ENCODE measurements at regions not wholly inside any gene's neighbourhood (a gene's known extent, or its start where the extent isn't known, plus 50 kb on each side); places are given as distances from the start of the nearest gene placed in this dataset.

GRCh38 chr11:134714021-134714656, 302.1 kb upstream of the B3GAT1 start:
- Mint-ChIP-seq H3K27ac (no peak overlapping the region), H3K27me3 (peaks cover 4% of the 10 kb centered on the region), H3K36me3 (no peaks in the 10 kb centered on the region), H3K4me3 (no peak overlapping the region), H3K9me3 (ENCODE audit: low read depth) (no peaks in the 10 kb centered on the region), H3K4me1 (ENCODE audit: low read depth) (no peaks in the 10 kb centered on the region)

- no peaks in the 10 kb centered on the region for H3K9me3 Mint-ChIP-seq (ENCODE audit: low read depth)
- H3K27me3 Mint-ChIP-seq: peaks cover 6% of the 10 kb centered on the region
- H3K27ac Mint-ChIP-seq: no peak overlapping the region
- no peaks in the 10 kb centered on the region for H3K36me3 Mint-ChIP-seq
- H3K4me1 Mint-ChIP-seq (ENCODE audit: low read depth): no peaks in the 10 kb centered on the region
- H3K4me3 Mint-ChIP-seq: no peak overlapping the region
Observed at GRCh38 chr11:134712228-134713145, 300.4 kb upstream of the B3GAT1 start.

- Mint-ChIP-seq H3K36me3 (no peaks in the 10 kb centered on the region), H3K27me3 (peaks cover 6% of the 10 kb centered on the region), H3K4me1 (ENCODE audit: low read depth) (no peaks in the 10 kb centered on the region), H3K4me3 (no peak overlapping the region), H3K9me3 (ENCODE audit: low read depth) (no peaks in the 10 kb centered on the region), H3K27ac (no peak overlapping the region)
Observed at GRCh38 chr11:134711588-134711987, 299.5 kb upstream of the B3GAT1 start.

GRCh38 chr11:134710861-134711407, 298.9 kb upstream of the B3GAT1 start:
- Mint-ChIP-seq H3K4me3 (no peak overlapping the region), H3K9me3 (ENCODE audit: low read depth) (no peaks in the 10 kb centered on the region), H3K4me1 (ENCODE audit: low read depth) (no peaks in the 10 kb centered on the region), H3K27ac (no peak overlapping the region), H3K36me3 (no peaks in the 10 kb centered on the region), H3K27me3 (peaks cover 7% of the 10 kb centered on the region)

- H3K27ac Mint-ChIP-seq: no peak overlapping the region
Observed at GRCh38 chr11:134705858-134706257, 293.8 kb upstream of the B3GAT1 start.

GRCh38 chr11:134702827-134703226, 290.8 kb upstream of the B3GAT1 start:
- Mint-ChIP-seq H3K9me3 (ENCODE audit: low read depth) (no peaks in the 10 kb centered on the region), H3K4me3 (no peak overlapping the region), H3K27ac (no peak overlapping the region), H3K4me1 (ENCODE audit: low read depth) (no peaks in the 10 kb centered on the region), H3K36me3 (no peaks in the 10 kb centered on the region), H3K27me3 (peaks cover 5% of the 10 kb centered on the region)

More at GRCh38 chr11:134705858-134706257, 293.8 kb upstream of the B3GAT1 start:
- no peaks in the 10 kb centered on the region for H3K36me3 Mint-ChIP-seq
- no peak overlapping the region for H3K4me3 Mint-ChIP-seq
- peaks cover 7% of the 10 kb centered on the region for H3K27me3 Mint-ChIP-seq
- H3K4me1 Mint-ChIP-seq (ENCODE audit: low read depth): no peaks in the 10 kb centered on the region
- H3K9me3 Mint-ChIP-seq (ENCODE audit: low read depth): no peaks in the 10 kb centered on the region

GRCh38 chr11:134701564-134702165, 289.6 kb upstream of the B3GAT1 start:
- H3K9me3 Mint-ChIP-seq (ENCODE audit: low read depth): no peaks in the 10 kb centered on the region
- H3K36me3 Mint-ChIP-seq: no peaks in the 10 kb centered on the region
- no peak overlapping the region for H3K27ac Mint-ChIP-seq
- no peak overlapping the region for H3K4me3 Mint-ChIP-seq
- peaks cover 4% of the 10 kb centered on the region for H3K27me3 Mint-ChIP-seq
- no peaks in the 10 kb centered on the region for H3K4me1 Mint-ChIP-seq (ENCODE audit: low read depth)

- Mint-ChIP-seq H3K27me3 (peaks cover 2% of the 10 kb centered on the region), H3K27ac (no peak overlapping the region), H3K9me3 (ENCODE audit: low read depth) (no peaks in the 10 kb centered on the region), H3K4me1 (ENCODE audit: low read depth) (no peaks in the 10 kb centered on the region), H3K4me3 (no peak overlapping the region), H3K36me3 (no peaks in the 10 kb centered on the region)
Observed at GRCh38 chr11:134700101-134700640, 288.1 kb upstream of the B3GAT1 start.

- Mint-ChIP-seq H3K27ac (no peak overlapping the region), H3K4me1 (ENCODE audit: low read depth) (no peaks in the 10 kb centered on the region), H3K36me3 (no peaks in the 10 kb centered on the region), H3K4me3 (no peak overlapping the region), H3K27me3 (peaks cover 10% of the 10 kb centered on the region), H3K9me3 (ENCODE audit: low read depth) (no peaks in the 10 kb centered on the region)
Observed at GRCh38 chr11:134696455-134696854, 284.4 kb upstream of the B3GAT1 start.

GRCh38 chr11:134691985-134692384, 279.9 kb upstream of the B3GAT1 start:
- H3K27ac Mint-ChIP-seq: no peak overlapping the region
- no peaks in the 10 kb centered on the region for H3K4me1 Mint-ChIP-seq (ENCODE audit: low read depth)
- no peaks in the 10 kb centered on the region for H3K36me3 Mint-ChIP-seq
- H3K4me3 Mint-ChIP-seq: no peak overlapping the region
- peaks cover 10% of the 10 kb centered on the region for H3K27me3 Mint-ChIP-seq
- H3K9me3 Mint-ChIP-seq (ENCODE audit: low read depth): no peaks in the 10 kb centered on the region

- Mint-ChIP-seq H3K36me3 (no peaks in the 10 kb centered on the region), H3K27me3 (peaks cover 10% of the 10 kb centered on the region), H3K27ac (no peak overlapping the region), H3K4me3 (no peak overlapping the region), H3K4me1 (ENCODE audit: low read depth) (no peaks in the 10 kb centered on the region), H3K9me3 (ENCODE audit: low read depth) (no peaks in the 10 kb centered on the region)
Observed at GRCh38 chr11:134691295-134691873, 279.3 kb upstream of the B3GAT1 start.

GRCh38 chr11:134689886-134690285, 277.8 kb upstream of the B3GAT1 start:
- no peaks in the 10 kb centered on the region for H3K9me3 Mint-ChIP-seq (ENCODE audit: low read depth)
- H3K36me3 Mint-ChIP-seq: no peaks in the 10 kb centered on the region
- peaks cover 10% of the 10 kb centered on the region for H3K27me3 Mint-ChIP-seq
- no peak overlapping the region for H3K4me3 Mint-ChIP-seq
- no peaks in the 10 kb centered on the region for H3K4me1 Mint-ChIP-seq (ENCODE audit: low read depth)
- H3K27ac Mint-ChIP-seq: no peak overlapping the region

- no peak overlapping the region for H3K27ac Mint-ChIP-seq
- no peak overlapping the region for H3K4me3 Mint-ChIP-seq
- H3K4me1 Mint-ChIP-seq (ENCODE audit: low read depth): no peaks in the 10 kb centered on the region
- no peaks in the 10 kb centered on the region for H3K9me3 Mint-ChIP-seq (ENCODE audit: low read depth)
- no peaks in the 10 kb centered on the region for H3K36me3 Mint-ChIP-seq
- H3K27me3 Mint-ChIP-seq: peaks cover 12% of the 10 kb centered on the region
Observed at GRCh38 chr11:134687548-134687947, 275.5 kb upstream of the B3GAT1 start.

GRCh38 chr11:134686460-134687061, 274.5 kb upstream of the B3GAT1 start:
- H3K4me1 Mint-ChIP-seq (ENCODE audit: low read depth): no peaks in the 10 kb centered on the region
- peaks cover 8% of the 10 kb centered on the region for H3K27me3 Mint-ChIP-seq
- no peak overlapping the region for H3K27ac Mint-ChIP-seq

More at GRCh38 chr11:134686460-134687061, 274.5 kb upstream of the B3GAT1 start:
- Mint-ChIP-seq H3K9me3 (ENCODE audit: low read depth) (no peaks in the 10 kb centered on the region), H3K4me3 (no peak overlapping the region), H3K36me3 (no peaks in the 10 kb centered on the region)

Measured in activated naive CD8-positive, alpha-beta T cell (primary cell).